Neural crest cell (in vitro differentiated cells): ENCODE measurements at regions not wholly inside any gene's neighbourhood (a gene's known extent, or its start where the extent isn't known, plus 50 kb on each side); places are given as distances from the start of the nearest gene placed in this dataset.

Experiments used
- DNase-seq: peaks from one replicate; pipeline ENCODE4 v3.0.0; 2021; ENCODE audit warnings: low read depth, mixed read lengths, low spot score
- H3K27ac Mint-ChIP-seq: one replicate; pipeline ENCODE4 v1.8.0; 2021; ENCODE audit warnings: mild to moderate bottlenecking, mixed read lengths; ENCODE audit not compliant: unreplicated experiment
- H3K27me3 Mint-ChIP-seq: 2 replicates; pipeline ENCODE4 v1.8.0; 2021; ENCODE audit warnings: low read depth, mild to moderate bottlenecking, mixed read lengths
- H3K36me3 Mint-ChIP-seq: 2 replicates; pipeline ENCODE4 v1.8.0; 2021; ENCODE audit warnings: low read depth, mild to moderate bottlenecking, mixed read lengths
- H3K4me1 Mint-ChIP-seq: 2 replicates; pipeline ENCODE4 v1.8.0; 2021; ENCODE audit warnings: mixed read lengths
- H3K4me3 Mint-ChIP-seq: one replicate; pipeline ENCODE4 v1.8.0; 2021; ENCODE audit warnings: mild to moderate bottlenecking, mixed read lengths
- H3K9me3 Mint-ChIP-seq: 2 replicates; pipeline ENCODE4 v1.8.0; 2021; ENCODE audit warnings: mixed read lengths
- TF ChIP-seq, protein P1 (sequence below): fragments of 200-600 bp; sonication (generic); conservative IDR thresholded peaks from 2 replicates; pipeline ENCODE4 v1.5.0; 2021; ENCODE audit warnings: antibody characterized with exemption, mild to moderate bottlenecking

DNA sequence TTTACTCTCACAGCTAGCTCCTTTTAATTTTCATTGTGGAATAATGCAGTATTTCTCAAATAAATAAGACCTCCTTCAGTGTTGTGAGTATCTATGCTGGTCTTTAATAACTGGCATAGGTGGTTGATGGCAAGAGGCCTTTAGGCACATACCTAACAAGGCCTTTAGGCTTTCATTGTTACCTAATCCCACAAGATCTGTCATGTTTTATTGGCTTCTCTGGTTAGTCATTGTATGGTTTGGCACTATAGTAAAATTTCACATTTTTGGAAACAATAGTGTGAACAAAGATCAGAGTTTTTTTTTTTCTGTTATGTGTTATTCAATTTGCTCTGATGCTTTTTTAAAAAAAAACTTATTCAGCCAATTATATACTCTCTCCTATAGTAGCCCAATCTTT is 89.8 kb upstream of the NEUROD1 start:
- peaks cover 22% of the 10 kb centered on the region for H3K4me1 Mint-ChIP-seq
- peaks cover 6% of the 10 kb centered on the region for H3K9me3 Mint-ChIP-seq
- DNase-seq: no peak
- TF ChIP-seq, protein P1, sequence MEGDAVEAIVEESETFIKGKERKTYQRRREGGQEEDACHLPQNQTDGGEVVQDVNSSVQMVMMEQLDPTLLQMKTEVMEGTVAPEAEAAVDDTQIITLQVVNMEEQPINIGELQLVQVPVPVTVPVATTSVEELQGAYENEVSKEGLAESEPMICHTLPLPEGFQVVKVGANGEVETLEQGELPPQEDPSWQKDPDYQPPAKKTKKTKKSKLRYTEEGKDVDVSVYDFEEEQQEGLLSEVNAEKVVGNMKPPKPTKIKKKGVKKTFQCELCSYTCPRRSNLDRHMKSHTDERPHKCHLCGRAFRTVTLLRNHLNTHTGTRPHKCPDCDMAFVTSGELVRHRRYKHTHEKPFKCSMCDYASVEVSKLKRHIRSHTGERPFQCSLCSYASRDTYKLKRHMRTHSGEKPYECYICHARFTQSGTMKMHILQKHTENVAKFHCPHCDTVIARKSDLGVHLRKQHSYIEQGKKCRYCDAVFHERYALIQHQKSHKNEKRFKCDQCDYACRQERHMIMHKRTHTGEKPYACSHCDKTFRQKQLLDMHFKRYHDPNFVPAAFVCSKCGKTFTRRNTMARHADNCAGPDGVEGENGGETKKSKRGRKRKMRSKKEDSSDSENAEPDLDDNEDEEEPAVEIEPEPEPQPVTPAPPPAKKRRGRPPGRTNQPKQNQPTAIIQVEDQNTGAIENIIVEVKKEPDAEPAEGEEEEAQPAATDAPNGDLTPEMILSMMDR: no peak
- peaks cover 2% of the 10 kb centered on the region for H3K36me3 Mint-ChIP-seq
- no peak overlapping the region for H3K4me3 Mint-ChIP-seq
- no peak overlapping the region for H3K27ac Mint-ChIP-seq
- no peaks in the 10 kb centered on the region for H3K27me3 Mint-ChIP-seq

DNA sequence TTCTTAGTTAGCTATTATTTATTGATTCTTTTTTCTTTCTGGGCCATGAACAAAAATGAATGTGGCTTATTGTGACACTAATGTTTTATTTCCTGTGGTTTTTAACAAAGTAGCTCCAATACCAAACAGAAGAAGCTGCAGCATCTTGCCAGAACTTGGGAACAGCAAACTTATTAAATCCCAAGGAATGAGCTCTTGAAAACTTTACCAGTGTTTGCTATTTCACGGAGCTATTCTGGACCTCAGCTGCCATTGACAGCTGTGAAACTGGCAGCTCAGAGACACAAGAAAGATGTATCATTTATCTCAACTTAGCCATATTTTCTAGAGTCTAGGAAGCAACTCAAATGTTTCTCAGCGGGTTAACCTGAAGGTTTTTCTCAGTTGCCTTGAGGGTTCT is 91.0 kb upstream of the NEUROD1 start:
- no peak overlapping the region for H3K27ac Mint-ChIP-seq
- peaks cover 6% of the 10 kb centered on the region for H3K9me3 Mint-ChIP-seq
- peaks cover 24% of the 10 kb centered on the region for H3K4me1 Mint-ChIP-seq
- no peak overlapping the region for H3K4me3 Mint-ChIP-seq
- no peak for DNase-seq
- H3K27me3 Mint-ChIP-seq: no peaks in the 10 kb centered on the region
- TF ChIP-seq, protein P1: no peak
- H3K36me3 Mint-ChIP-seq: peaks cover 2% of the 10 kb centered on the region

DNA sequence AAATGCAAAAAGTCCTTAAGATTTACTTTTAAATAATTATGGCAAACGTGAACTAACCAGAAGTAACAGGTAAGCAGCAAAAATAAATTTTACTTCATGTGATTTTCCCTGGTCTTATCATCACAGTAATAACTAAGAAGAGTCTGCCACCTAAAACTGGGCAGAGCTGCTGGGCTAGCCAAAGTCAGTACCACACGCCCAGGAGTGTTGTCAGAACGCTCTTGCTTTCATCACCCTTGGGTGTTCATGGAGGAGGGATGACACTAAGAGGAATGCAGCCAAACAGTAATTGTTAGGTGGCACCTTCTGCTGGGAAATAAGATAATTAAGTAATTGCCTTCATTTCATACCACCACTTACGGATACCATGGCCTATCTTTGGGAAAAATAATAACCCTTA is 92.0 kb upstream of the NEUROD1 start:
- no peak overlapping the region for H3K4me3 Mint-ChIP-seq
- H3K27ac Mint-ChIP-seq: no peak overlapping the region
- peaks cover 28% of the 10 kb centered on the region for H3K4me1 Mint-ChIP-seq
- TF ChIP-seq, protein P1: no peak
- H3K27me3 Mint-ChIP-seq: no peaks in the 10 kb centered on the region
- H3K9me3 Mint-ChIP-seq: peaks cover 6% of the 10 kb centered on the region
- peaks cover 2% of the 10 kb centered on the region for H3K36me3 Mint-ChIP-seq
- no peak for DNase-seq

DNA sequence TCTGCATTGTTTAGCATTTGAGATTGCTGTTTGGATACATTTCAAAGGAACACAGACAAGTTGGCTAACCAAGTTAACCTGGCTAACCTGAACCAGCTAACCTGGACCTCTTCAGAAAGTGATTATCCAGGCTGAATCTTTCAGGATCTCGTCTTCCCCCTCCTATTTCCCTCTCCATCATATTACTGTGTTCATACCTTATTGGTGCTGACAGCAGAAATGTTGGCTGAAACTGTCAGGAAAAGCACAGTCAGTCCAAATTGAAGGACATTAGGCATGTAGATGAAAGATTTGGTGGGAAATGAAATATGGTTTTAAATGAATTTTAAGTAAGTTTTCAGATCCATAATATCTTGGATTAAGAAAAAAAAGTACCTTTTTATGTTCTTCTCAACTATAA is 92.5 kb upstream of the NEUROD1 start:
- Mint-ChIP-seq H3K9me3 (peaks cover 6% of the 10 kb centered on the region), H3K27ac (no peak overlapping the region), H3K27me3 (no peaks in the 10 kb centered on the region), H3K4me3 (no peak overlapping the region), H3K4me1 (peaks cover 28% of the 10 kb centered on the region), H3K36me3 (peaks cover 2% of the 10 kb centered on the region)
- TF ChIP-seq, protein P1: no peak
- no peak for DNase-seq

DNA sequence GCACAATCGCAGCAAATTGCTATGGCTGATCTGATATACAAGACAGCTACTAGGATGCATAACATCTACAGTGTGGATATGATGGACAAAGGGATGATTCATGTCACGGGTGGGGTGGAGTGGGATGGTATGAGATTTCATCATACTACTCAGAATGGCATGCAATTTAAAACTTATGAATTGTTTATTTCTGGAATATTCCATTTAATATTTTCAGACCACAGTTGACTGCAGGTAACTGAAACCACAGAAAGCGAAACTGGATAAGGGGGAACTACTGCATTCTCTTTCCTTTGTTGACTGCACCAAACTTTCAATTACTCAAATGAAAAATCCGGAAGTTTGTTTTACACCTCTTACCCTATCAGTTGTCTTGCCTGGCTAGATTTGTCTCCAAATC is 94.4 kb upstream of the NEUROD1 start:
- H3K9me3 Mint-ChIP-seq: peaks cover 8% of the 10 kb centered on the region
- TF ChIP-seq, protein P1: no peak
- H3K27me3 Mint-ChIP-seq: no peaks in the 10 kb centered on the region
- DNase-seq: no peak
- no peak overlapping the region for H3K4me3 Mint-ChIP-seq
- peaks cover 2% of the 10 kb centered on the region for H3K36me3 Mint-ChIP-seq
- H3K4me1 Mint-ChIP-seq: peaks cover 35% of the 10 kb centered on the region
- no peak overlapping the region for H3K27ac Mint-ChIP-seq

DNA sequence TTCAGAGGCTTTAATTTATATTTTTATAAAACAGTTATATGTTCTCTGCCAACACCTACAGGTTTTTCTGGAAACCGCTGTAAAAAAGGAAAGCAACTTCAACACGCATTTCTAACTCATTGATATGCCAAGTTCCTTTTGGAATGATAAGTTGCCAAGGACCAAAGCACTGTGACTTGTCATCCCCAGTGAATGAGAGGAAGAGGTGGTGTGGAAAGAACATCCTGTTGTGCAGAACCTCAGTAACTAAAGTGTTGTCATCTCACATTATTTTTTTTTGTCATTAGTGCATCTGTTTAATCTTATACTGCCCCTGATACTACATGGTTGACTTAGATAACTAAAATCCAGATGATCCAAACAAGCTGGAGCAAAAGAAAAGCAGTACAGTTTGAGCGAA is 96.0 kb upstream of the NEUROD1 start:
- no peak for DNase-seq
- Mint-ChIP-seq H3K36me3 (peaks cover 2% of the 10 kb centered on the region), H3K4me3 (no peak overlapping the region), H3K4me1 (peaks cover 47% of the 10 kb centered on the region), H3K27ac (no peak overlapping the region), H3K27me3 (no peaks in the 10 kb centered on the region), H3K9me3 (peaks cover 8% of the 10 kb centered on the region)
- TF ChIP-seq, protein P1: no peak
